Loucy (cell line): ENCODE measurements at regions not wholly inside any gene's neighbourhood (a gene's known extent, or its start where the extent isn't known, plus 50 kb on each side); places are given as distances from the start of the nearest gene placed in this dataset.

Experiments used
- CTCF ChIP-seq: fragments of 200-600 bp; sonication (generic); conservative IDR thresholded peaks from 2 replicates; pipeline ENCODE4 v1.5.1; 2014; ENCODE audit warnings: mild to moderate bottlenecking, antibody characterized with exemption, low read length
- EZH2phosphoT487 ChIP-seq: fragments of 200-600 bp; IDR thresholded peaks from 2 replicates; pipeline ENCODE4 v1.6.1; 2018; ENCODE audit warnings: antibody characterized with exemption, mild to moderate bottlenecking, moderate library complexity, borderline replicate concordance

GRCh38 chr10:117652228-117653169, 110.0 kb downstream of the EMX2 start:
- TF ChIP-seq CTCF (no peak), EZH2phosphoT487 (no peak)
